ENCODE measurements at regions not wholly inside any gene's neighbourhood (a gene's known extent, or its start where the extent isn't known, plus 50 kb on each side); places are given as distances from the start of the nearest gene placed in this dataset.

DNA sequence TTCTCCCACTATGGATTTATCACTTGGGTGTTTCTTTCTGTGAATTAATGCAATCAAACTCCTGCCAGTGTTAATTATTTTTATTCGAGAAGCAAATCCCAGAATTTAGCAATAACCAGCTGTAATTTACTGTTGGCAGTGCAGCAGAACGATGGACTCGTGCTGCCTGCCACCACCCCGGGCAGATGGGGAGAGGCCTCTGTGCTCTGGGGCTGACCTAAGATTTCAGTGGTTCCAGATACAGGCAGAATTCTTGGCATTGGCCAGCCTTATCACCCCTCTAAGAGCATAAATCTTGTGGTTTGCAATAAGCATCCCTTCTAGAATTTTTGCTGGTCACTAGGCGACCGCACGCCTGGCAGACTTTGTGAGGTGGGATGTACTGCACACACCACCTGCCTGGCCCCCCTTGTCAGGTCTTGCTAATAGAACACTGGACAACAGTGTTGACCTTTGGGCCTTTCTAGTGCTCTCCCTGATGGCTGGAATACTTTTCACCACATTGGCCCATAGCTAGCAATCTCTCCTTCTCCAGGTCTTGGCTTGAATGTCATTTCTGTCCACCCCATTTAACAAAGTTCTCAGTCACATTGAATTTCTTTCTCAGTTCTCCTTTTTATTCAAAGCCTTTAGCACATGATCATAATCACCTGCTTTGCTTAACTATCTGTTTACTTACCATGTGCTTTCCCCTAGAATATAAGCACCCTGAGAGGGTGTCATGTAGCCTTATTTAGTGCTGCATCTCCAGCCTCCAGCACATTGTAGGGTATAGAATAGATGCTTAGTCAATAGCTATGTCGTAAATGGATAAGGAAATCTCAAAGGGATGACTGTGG is 122.1 kb upstream of the DYNLRB2 start:
- DNase-seq, result no peak

DNA sequence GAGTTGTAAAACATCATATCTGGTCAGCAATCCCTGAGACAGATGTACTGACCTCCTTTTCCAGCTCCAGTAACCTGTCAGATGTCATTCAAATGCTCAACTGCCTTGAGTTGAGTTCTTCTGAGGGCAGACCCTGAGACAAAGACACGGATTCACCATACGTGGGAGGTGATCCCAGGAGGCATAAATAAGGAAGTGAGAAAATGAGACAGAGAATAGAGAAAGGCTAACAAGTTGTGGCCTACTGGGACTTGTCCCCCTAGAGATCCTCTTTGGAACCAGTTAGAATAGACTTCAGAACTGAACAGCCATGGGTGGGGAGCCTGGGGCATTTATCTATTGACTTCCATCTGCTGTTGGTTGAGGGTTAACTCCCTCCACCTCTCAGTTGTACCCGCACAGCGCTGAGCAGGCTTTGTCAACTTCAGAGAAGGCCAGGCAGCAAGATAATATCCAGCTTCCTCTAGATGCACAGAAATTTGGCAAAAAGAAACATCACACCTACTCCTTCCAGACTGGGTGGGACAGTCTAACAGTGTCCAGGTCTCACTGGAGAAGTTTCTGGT is 123.0 kb upstream of the DYNLRB2 start:
- no peak for DNase-seq

DNA sequence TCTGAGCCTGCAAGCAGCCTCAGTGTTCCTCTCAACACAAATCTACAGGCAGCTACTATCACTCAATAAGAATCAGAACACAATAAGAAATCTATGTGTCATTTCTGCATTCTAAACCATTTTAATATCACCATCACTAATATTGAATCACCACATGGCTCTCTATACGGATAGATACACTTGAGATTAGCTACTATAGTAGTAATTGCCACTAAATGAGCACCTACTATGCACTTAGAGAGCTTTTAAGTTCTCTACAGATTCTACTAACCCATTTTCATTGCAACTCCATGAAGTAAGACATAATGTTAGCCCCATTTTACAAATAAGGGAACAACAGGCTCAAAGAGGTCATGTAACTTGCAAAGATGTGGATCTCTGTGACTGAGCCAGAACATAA is 132.8 kb upstream of the DYNLRB2 start:
- DNase-seq, result no peak

DNA sequence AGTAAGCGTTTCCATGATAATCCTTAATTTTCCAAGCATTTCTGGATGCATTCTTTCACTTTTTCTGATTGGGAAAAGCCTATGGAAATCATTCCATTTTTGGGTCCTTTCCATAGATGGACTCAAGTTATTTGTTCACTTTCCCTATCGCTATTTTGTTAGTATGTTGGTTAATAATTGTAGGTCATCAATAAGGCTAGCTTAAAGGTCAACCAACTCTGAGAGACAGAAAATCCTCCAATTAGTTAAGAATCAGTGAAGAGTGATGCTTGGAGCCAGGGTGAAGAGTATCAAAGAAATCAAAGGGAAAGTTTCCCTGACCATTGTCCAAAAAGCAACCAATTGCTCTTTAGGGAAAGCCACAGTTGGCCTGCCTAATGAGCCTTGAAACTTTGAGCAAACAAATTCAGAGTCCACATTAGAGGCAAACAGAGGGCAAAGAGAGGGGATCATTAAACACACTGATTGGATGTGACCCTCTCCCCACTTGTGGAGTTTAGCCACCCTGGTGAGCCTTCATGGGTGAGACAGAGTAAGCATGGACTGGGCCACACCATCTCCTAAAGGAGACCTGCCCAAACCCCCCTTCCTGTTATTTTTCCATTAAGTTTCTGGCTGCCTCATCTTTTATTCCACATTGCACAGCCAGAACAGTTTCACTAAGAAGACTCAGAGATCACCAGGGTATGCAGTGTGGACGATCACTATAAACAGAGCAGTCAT is 133.4 kb upstream of the DYNLRB2 start:
- no peak for DNase-seq

DNA sequence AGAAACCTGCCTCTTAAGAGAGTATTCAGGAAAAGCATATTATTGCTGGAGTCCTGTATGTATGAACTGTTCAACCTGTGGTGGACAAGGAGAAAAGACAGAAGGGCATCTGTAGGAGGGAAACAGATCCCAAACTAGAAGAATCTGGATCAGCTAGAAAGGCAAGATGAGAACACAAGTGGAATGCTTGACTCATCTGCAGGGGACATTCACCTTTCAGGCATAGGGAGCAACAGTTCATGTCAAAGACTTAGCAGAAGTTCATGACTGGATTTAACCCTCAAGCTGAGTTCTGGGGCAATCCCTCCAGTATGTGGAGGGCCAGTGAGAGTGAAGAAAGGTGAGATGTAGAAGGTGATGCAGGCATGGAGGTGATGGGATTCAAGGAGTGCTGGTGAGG is 135.9 kb upstream of the DYNLRB2 start:
- DNase-seq, result no peak

DNA sequence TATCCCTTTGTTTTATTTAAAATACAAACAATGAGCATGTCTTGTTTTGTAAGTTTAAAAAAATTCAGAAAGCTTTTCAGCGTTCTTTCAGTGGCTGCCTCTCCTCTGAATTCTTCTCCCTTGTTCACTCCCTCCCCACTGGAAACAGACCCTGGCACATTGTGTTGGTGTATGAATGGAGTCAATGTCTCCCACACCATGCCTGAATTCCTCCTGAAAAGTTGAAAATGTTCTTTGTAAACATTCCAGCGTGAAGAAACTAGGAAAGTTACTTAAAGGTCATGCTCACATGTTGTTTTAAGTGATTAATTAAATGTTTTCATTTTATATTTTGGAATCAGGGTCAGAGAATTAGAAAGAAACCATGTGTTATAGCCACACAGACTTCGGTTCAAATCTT is 136.9 kb upstream of the DYNLRB2 start:
- DNase-seq, result no peak

DNA sequence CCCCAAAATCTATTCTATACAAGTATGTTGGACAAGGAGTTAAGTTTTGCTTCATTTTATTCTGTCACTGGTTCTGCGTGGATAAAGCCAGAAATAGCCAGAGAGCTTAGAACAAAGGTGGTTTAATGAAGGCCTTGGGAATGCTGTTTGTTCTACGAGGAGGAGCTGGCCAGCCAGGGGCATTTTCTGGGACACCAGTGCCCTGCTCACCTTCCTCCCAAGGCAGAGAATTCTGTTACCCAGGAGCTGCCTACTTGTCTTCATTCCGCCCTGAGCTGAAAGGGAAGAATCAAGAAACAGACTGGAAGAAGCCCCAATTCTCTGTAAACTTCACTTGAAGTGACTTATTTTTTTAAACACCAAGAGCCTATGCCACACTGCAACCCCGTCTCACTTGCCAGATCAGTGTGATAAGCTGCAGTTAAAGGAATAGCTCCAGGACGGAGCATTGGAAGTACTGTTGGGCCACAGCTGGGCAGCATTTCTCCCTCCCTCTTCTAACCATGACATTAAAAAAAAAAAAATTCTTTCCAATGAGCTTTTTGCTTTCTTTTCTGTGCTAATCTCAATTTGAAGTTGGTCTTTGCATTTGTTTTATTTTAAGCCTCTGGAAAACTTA is 149.8 kb upstream of the DYNLRB2 start:
- DNase-seq, result no peak

DNA sequence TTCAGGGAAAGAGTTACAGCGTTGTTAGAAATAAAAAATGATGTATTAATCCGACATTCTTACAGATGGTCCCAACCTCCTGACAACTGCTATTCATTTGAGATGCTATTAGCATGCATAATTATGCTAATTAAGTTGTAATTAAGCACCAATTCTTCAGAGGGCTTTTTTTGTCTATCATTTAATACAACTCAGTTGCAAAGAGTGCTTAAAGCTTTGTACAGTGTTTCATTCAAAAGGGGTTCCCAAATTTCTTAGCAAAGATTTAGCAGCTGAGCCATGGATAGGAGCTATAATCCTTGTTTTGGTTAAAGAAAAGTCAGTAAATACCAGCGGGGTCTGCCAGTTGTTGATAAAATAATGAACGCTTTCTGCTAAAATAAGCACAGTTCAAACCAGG is 150.7 kb upstream of the DYNLRB2 start:
- no peak for DNase-seq

DNA sequence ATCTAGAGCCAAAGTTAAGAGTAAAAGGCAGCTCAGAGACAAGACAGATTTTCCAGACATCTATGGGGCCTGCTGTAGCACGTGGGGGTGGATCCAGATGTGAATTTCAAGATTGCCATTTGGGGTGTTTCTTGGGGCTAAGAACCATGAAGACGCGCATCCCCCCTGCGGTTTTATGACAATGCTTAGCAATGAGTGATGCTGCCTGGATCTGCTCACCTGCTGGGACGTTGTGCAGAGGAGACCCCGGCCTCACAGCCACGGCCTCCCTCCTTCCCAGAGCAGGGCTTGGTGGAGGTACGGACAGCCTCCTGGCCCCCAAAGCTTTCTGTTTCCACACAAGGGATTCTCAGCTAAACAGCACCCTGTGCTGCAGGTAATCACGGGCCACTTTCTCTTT is 151.5 kb upstream of the DYNLRB2 start:
- no peak for DNase-seq

DNA sequence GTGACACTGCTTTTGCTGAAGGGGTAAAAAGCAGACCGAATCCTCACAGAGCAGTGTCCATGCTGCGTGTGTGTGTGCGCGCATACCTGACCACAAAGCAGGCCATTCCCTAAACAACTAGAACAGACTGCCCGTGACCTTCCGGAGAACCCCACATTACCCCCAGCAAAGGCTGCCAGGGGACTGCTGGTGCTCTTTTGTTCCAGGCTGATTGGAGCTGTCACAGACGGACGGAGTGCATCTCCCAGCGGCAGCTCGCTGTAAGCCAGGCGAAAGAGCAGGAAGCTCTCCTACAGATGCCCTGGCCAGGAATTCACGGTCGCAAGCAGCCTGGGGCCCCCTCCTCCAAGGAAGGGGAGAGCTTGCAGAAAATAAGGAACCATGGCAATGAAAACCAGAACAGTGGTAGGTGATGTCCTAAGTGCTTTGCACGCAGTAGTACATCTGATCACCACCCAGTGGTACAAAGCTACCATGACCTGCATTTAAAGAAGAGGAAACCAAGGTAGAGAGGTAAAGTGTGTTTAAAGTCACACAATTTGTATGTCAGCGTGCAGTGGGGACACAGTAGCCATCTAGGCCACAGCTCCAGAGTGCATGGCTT is 153.4 kb upstream of the DYNLRB2 start:
- no peak for DNase-seq

DNA sequence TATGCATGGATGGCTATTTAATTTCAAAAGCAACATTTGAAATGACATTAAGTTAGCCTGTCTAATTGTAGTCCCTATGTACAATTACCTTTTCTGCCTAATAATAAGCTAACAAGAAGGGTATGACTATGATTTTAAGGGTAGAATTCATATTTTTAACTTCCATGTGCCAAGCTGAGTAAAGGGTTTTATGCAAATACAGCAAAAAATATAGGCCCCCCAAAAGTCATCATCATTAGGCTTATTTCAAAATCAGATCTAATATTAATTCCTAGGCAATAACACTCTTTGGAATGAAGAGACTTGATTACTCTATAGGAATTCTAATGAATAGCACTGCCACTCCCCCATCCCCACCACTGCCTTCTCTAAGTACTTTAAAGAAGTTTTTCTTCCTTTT is 155.9 kb upstream of the DYNLRB2 start:
- DNase-seq, result no peak

DNA sequence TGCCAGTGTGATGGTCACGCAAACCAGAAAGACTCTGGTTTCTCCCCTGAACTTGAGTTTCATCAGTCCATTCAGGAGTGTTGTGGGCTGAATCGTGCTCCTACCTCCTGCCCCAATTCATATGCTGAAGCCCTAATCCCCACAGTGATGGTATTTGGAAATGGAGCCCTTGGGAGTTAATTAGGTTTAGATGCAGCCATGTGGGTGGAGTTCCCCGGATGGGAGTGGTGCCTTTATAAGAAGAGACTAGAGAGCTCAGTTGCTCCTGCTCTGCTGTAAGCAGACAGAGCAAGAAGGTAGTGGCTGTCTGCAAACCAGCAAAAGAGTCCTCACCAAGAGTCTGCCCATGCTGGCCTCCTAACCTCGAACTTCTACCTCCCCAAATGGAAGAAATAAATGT is 160.3 kb upstream of the DYNLRB2 start:
- DNase-seq, result no peak

DNA sequence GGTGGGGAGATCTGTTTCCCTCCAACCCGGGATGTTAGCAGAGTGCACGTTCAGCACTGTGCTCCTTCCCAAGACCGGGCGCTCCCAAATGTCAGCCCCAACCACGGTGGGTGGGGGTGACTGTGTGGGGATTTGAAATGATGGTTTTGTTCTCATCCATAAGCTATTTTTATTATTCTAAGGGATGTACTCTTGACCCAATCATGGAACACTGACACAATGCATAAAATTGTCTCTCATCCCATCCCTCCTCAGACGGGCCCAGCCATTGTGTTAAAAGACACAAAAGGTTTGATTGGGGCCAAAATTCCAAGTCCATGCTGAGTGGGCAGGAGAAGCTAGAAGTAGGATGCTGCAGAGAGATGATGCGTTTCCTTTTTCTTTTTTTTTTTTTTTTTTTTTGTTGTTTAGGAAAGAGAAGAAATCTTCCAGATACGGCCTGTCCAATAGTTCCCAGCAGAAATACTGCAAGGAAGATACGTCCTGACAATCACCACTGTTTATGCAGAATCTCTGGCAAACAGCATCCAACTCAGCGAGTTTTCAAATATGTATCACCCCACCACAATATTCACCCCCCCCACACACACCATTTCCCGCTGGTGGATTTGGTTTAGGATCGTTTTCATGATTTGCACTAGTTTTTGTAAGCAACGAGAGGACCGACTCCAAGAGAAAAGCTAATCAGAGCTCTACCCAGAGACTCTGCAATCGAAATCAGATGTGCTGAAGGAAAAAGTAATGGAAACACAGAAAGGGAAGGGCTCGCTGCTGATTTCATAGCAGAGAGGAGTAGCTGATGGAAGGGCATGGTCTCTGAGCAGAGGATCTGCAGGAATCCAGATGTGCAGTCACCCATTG is 163.5 kb upstream of the DYNLRB2 start:
- peak; percentile 59 for DNase-seq

DNA sequence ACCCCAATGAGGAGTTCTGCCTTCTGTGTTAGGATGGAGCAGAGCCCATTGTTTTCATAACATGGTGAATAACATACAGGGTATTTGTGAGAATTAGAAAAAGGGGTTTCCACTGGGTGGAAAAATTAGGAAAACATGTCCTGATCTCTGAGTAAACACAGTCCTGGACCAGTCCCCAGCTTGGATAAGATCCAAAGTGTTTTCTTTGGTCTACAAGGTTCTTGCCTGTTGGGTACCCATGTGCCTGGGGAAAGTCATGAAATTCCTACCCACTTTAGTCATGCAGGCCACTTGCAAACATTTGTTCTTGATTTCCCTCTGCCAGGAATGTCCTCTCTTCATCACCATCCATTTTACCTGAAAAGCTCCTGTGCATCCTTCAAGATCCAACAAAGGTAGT is 164.8 kb upstream of the DYNLRB2 start:
- no peak for DNase-seq

DNA sequence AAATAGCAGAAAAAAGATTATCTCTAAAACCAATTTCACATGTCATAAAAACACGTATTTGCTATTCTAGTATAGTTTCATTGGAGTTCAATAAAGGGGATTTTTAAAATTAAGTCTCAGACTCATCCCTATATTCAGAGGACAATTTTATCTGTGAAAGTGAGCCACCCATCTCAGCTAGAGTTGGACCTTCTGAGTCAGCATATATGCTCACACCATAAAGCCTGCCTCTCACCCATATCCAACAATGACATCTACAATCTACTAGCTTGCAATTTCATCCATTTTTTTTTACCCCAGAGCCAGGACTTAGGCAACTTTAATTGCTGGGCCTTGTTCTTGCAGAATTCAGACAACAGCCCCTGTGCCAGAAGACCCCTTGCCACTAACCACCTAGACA is 165.3 kb upstream of the DYNLRB2 start:
- no peak for DNase-seq

DNA sequence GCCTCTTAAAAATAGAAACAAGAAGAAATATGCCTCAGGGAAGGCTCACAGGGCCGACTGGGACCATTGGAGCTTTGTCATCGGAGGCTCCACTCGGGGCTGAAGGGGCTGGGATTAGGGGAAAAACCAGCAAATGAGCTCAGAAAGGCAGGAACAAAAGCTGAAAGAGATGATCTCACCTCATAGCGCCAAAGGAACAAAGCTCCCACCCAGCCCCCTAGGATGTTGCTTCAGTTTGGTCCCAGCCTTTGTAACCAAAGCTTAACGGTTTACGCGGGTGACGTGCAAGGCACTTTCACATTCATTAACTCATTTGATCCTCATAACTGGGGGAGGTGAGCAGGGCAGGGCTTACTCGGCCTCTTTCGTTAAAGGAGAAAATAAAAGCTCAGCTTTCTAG is 168.5 kb upstream of the DYNLRB2 start:
- no peak for DNase-seq

DNA sequence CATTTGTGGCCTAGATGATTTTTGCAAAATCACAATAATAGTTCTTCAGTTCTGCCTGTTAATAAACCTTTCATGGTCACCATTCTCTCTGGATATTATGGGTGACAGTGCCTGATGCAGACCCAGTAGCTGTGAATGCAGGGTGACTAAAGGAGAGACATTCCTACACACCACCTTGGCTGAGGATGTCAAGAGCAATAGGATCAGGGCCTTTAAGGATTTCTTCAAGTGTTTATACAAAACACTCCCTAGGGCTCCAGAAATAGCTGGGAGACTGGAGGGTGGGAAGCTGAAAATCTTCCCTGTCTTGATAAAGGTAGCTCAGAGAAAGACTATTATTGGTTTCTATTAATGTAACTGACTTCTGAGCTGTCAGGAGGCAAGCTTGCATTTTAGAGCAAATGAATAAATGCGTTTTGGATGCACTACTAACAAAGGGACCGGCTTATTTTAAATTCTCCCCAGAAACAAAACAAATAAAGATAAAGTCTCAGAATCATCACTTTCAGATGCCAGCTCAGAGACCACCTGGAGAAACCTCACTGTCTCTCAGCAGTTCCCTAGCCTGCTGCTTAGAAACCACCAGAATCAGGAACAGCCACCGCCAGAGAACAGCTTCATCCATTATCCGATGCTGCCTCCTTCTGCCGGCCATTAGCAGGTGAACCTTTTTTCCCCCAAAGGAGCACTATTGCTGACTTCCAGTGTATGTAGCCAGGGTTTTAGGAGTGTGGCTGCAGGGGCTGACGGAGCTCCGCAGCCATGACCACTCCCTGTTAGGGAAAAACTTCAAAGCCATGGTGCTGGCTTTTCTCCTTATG is 171.4 kb upstream of the DYNLRB2 start:
- peak; percentile 69 for DNase-seq

DNA sequence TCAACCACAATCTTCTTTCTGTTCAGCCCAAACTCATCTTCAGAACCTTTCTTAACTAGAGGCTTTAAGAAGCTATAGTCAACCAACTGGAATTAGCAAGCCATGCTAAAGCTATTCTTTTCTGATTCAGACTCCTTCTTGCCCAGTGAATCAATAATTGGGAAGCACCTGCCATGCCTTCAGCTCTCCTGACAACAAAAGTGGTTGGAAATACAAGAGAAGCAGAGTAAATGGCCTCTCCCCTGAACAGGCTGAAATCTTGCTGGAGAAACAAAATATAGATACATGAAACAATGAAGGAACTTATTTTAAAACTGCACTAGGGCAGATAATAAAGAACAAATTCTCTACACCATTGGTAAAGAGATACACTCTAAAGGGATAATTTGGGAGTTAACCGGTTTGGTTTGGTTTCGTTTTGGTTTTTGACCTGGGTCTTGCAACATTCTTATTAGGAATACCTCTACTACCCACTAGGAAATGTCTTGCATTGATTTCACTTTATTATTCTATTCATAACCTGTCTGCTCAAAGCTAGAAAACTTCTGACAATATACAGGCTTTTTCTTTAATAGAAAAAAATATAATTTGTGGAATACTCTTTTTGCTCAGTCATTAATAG is 173.6 kb upstream of the DYNLRB2 start:
- DNase-seq, result no peak

DNA sequence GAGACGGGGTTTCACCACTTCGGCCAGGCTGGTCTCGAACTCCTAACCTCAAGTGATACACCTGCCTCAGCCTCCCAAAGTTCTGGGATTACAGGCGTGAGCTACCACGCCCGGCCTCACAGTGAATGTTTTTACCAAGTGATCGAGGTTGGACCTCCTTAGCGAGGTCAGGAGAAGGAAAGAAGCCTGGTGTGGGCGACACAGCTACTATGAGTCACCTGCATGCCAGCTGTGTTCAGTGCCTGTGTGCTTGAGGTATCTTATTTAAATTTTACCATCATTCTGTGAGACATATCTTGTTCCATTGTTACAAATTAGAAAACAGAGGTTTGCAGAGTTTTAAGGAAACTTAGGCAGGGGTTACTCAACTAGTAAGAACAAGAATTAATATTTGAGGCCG is 174.8 kb upstream of the DYNLRB2 start:
- DNase-seq, result no peak

DNA sequence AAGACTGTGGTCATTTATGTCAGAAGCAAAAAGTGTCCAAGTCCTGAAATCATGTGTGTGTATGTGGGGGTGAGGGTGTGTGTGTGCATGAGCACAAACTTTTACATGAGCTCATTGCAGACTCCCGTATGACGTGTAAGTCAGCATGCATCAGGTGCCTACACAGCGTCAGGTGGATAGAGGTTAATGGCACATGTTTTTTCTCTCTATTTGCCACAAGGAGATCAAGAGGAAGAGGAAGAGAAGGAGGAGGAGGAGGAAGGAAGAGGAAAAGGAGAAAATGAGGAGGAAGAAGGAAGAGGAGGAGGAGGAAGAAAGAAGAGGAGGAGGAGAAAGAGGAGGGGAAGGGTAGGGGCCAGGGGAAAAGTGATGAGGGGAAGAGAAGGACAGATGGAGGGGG is 178.0 kb upstream of the DYNLRB2 start:
- no peak for DNase-seq

DNA sequence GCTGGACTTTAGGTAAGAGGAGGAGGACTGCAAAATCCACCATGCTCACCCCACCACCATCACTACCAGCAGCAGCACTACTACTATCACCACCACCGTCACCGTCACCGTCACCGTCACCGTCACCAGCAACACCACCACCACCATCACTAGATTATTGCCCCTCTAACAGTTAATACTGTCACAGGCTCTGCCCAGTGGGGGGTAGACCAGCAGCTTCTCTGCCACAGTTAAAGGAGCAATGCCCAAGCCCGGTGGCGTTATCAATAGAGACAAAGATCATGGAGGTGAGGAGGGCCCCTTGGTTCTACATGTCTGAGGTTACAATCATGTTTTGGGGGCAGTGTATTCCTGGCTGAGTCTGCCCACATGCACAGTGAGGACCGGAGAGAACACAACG is 184.4 kb upstream of the DYNLRB2 start:
- no peak for DNase-seq

All from right forelimb (tissue), 1 donor.